GM13976 (cell line): ENCODE measurements at regions not wholly inside any gene's neighbourhood (a gene's known extent, or its start where the extent isn't known, plus 50 kb on each side); places are given as distances from the start of the nearest gene placed in this dataset.

ENCODE experiments used
- DNase-seq: peaks from one replicate; pipeline ENCODE4 v3.0.0; 2012; ENCODE audit warnings: low spot score
- CTCF ChIP-seq: IDR thresholded peaks from 2 replicates; pipeline ENCODE4 v1.5.1; 2012; ENCODE audit warnings: borderline replicate concordance, mild to moderate bottlenecking; ENCODE audit not compliant: insufficient read depth; ENCODE audit errors: extremely low read depth, missing control alignments, control extremely low read depth
- in situ Hi-C: fragments of 300-500 bp; cut with MboI; formaldehyde crosslinking; loops from one replicate; pipeline ENCODE4 v1.12.0; 2022; ENCODE audit warnings: low sequenced_read_pairs, mixed read lengths, inconsistent platforms; ENCODE audit not compliant: unreplicated experiment

GRCh38 chr2:8281950-8282857, 399.7 kb upstream of the ID2 start:
- in situ Hi-C loops = no loop called here
- no peak for DNase-seq
- TF ChIP-seq CTCF = no peak

- DNase-seq = no peak
- in situ Hi-C loops = no loop called here
- no peak for TF ChIP-seq CTCF
Observed at GRCh38 chr2:8282858-8283252, 399.0 kb upstream of the ID2 start.

GRCh38 chr2:8285081-8285480, 396.8 kb upstream of the ID2 start:
- TF ChIP-seq CTCF = no peak
- in situ Hi-C loops = no loop called here
- DNase-seq = no peak

- TF ChIP-seq CTCF = no peak
- in situ Hi-C loops = no loop called here
- no peak for DNase-seq
Observed at GRCh38 chr2:8285898-8286297, 396.0 kb upstream of the ID2 start.

- in situ Hi-C loops = no loop called here
- no peak for DNase-seq
- no peak for TF ChIP-seq CTCF
Observed at GRCh38 chr2:8288206-8288605, 393.6 kb upstream of the ID2 start.

- TF ChIP-seq CTCF = no peak
- in situ Hi-C loops = no loop called here
- no peak for DNase-seq
Observed at GRCh38 chr2:8289111-8289510, 392.7 kb upstream of the ID2 start.
